NCI-H82 treated with DMSO at 0.1 percent for 48 hours (cell line): ENCODE measurements at regions not wholly inside any gene's neighbourhood (a gene's known extent, or its start where the extent isn't known, plus 50 kb on each side); places are given as distances from the start of the nearest gene placed in this dataset.
"Not testable (repeated sequence)": the region's sequence is repeated elsewhere in the genome, so short reads cannot be mapped to it uniquely, and the experiment has no call there.

Experiments
- DNase-seq: peaks from one replicate; lab custom pipeline; 2025; ENCODE audit not compliant: unreplicated experiment; lab: John Stamatoyannopoulos, UW

DNA sequence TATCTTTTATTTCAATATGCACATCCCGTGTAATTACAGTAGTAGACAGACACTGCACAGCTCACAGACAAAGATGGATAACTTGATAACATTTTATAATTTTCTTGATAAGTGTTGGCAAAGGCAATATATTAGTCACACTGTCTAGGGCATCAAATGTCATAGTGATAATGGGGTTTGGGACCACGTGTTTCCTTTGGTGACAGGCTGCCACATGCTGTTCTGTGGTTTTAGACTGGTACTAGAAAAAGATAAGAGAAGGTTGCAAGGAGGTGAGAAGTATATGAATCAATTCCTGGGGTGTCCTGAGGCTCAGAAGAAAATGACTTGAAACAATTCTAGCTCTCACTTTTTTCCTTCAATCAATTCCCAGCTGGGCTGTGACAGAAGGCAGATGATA lies 258.8 kb upstream of the CHD1 start:
- no peak for DNase-seq

DNA sequence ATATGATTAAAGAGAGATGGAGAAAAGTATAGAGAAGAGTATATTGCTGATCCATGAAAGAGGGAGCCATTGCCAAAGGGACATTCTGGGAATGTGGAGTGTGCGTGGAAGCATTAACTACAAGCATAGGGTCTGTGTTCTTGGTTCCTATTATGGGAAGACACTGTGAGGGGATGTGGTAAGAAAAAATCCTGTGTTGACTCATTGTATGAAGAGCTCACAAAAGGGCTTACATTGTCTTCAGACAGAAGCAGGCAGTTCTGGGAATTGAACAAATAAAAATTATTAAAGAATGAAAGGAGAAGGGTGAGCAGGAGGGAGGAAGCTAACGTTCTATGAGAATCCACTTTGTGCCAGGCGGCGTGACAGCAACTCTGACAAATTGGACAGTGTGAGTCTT lies 250.4 kb upstream of the CHD1 start:
- DNase-seq = no peak

DNA sequence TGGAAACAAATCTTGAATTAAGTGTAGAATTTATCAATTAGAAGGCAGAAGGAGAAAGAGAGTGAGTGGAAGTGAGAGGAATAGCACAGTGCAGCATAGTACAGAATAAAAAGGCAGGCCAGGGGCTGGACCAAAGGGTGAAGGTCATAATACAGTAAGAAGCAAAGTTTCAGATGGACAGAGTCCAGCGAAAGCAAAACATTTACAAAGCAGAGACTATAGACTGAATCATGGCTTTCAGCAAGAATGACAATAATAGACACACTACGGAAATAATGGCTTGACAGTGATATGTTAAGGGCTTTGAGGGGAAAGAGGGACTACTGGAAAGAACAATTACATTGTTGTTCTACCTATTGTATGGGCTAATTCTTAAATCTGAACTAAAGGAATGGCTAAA lies 249.0 kb upstream of the CHD1 start:
- DNase-seq = no peak

DNA sequence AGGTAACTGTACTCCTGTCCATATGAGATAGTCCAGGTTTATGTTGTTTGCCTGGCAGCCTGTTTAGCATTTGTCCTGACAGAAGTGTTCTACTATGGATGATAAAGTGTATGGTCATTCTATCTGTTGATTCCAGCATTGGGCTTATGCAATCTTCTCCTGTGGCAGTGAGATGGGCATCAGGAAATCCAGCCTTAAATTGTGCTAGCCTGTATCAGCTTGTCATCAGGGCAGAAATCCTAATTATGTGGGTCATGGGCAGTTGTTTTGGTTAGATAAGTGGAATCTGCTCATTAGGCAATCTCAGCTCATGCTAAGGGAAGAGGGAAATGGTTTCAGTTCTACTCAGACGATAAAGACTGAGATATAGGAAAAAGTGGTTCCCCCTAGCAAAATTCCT lies 247.4 kb upstream of the CHD1 start:
- no peak for DNase-seq

DNA sequence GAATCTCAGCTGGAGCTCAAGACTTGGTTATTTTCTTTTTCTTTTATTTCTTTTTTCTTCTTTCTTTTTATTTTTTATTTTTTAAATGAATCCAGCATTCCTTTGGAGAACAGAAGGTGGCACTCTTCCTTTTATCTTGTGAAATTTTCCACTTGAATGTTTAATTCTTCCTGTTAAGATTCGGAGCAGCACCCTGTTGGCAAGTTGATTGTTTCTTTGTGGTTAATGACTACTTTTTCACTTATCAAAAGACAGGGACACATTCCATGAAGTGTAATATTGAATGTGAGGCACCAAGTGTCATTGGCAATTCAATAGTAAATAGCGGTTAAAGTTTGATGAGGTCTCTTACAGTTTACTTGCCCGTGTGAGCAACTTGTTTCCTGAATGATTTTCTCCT lies 240.5 kb upstream of the CHD1 start:
- no peak for DNase-seq

DNA sequence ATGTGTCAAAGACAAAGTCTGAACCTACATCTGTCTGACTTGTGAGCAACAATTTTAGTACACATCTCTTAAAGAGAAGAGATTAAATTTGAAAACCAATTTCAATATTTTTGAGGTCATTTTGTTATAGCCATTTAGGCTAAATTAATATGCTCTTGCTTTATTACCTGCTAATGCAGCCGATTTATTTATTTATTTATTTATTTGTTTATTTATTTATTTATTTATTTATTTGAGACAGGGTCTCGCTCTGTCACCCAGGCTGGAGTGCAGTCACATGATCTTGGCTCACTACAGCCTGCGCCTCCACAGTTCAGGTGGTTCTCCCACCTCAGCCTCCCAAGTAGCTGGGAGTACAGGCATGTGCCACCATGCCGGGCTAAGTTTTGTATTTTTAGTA lies 232.7 kb upstream of the CHD1 start:
- not testable (repeated sequence) for DNase-seq

DNA sequence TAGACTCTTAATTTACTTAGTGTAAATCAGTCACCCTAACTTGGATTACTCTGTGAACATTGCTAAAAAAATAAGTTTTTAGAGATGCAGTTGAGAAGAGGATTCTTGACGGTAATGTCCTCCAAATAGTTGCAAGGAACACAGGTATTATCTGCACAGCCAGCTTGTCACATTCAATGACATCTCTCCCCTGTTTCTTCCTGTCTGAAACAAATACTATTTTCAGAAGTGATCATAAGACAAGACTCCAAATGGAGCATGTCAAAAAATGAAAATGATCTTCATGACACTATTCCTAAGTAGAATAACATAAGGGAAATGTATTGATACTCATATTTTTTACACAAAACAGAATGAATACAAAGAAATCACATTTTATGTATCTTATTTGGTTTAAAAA lies 227.9 kb upstream of the CHD1 start:
- DNase-seq = no peak

DNA sequence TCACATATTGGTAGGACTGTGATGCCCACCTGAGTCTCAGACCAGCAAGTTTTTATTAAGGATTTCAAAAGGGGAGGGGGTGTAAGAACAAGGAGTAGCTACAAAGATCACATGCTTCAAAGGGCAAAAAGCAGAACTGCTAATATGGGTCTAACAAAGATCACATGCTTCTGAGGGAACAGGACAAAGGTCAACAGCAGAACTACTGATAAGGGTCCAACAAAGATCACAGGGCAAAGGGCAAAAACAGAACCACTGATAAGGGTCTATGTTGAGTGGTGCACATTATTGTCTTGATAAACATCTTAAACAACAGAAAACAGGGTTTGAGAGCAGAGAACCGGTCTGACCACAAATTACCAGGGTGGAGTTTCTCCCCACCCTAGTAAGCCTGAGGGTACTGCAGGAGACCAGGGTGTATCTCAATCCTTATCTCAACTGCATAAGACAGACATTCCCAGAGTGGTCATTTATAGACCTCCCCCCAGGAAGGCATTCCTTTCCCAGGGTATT lies 214.5 kb upstream of the CHD1 start:
- DNase-seq = not testable (repeated sequence)

DNA sequence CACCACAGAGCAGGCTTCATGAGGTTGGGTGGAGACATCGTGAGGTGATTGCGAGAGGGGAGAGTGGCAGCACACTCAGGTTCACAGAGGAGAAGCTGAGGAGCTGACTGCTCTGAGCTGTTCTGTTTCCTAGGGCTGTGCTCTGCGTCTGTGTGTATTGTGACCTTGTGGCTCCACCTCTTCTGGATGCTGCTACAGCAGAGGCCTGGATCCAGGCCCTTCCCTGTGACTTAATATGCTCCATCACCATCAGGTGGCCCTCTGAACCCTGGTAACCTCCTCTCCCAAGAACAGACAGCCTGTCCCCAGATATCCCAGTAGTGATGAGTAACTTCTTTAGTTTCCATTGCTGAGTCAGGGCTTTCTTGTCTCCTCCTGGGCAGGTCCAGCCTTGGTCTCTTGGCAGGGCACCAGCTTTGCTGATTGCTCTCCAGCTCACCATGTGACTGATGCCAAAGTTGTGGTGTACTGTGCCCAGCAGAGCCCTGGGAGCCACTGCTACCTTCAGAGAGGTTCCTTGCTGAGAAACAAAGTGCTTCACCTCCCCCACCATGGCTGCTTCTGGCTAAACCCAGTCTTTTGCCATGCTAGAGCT lies 212.8 kb upstream of the CHD1 start:
- DNase-seq = no peak

DNA sequence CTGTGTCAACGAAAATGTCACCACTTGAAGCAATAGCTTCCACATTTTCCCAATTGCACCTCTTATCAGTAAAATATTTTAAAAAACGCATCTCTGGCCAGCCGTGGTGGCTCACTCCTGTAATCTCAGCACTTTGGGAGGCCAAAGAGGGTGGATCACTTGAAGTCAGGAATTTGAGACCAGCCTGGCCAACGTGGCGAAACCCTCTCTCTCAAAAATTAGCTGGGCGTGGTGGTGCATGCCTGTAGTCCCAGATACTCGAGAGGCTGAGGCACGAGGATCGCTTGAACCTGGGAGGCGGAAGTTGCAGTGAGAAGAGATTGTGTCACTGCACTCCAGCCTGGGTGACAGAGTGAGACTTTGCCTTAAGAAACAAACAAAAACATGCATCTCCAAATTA lies 210.1 kb upstream of the CHD1 start:
- DNase-seq = no peak

DNA sequence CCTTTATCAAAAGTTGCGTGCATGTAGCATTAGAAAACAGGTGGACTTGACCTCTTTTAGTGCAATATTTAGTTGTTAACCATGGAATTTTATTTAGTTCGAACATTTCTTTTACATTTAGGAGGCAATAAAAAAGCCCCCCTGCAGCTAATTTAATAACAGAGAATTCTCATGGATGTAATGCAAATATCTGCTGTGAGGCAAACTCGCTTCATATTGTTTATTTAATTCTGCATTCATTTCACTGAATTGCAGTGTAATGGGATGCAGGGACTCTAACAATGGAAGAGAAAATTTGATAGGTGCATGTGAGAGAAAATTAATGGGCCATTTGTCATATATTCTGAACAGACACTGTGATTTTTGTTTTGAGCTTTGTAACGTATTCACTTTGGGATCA lies 205.1 kb upstream of the CHD1 start:
- DNase-seq = no peak

DNA sequence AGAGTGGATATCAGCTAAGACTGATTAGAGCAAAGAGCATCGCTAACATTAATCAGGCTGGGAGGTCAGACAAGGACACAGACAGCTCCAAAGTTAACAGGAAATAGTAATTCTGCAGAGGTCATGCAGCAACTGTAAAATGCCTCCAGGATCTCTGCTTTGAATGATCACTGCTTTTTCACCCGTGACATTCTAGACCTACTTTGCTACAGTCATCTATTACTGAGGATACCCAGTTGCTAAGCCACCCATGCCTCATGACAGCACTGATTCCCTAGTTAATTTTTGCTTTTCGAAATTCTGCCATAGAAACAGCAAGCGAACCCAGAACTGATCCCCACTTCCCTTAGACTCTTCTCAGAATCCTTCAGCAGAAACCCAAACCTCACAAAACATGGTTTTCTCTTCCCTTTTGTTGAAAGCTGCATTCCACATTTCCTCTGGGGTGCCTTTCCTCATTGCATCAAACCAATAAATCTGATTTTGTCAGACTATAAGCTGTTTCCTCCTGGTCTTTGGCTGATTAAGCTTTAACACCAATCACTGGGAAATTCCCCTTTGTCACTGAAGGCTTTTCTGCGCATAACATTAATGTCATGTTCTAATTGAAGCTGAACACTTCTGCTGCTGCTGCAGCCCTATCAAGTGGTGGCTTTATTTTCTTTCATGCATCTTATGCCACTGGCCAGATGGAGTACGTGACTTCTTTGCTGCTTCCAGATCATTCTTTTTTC lies 201.1 kb upstream of the CHD1 start:
- DNase-seq = no peak

DNA sequence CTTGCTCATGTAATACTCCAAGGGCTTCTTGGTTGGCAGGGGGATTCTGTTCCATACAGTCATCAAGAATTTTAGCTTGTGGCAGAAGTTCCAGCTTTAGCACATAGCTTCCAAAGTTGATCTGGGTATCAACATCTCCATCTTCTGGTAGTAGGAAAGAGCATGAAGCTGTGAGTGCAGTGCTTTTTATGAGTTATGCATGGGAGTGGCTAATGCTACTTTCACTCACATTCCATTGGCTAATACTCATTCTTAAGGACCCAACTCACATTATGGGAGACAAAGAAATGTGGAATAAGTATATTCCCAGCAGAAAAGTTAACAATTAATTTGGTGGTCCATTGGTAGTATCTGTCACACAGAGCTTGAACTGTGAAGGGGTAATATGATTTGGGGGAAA lies 194.2 kb upstream of the CHD1 start:
- DNase-seq = no peak

DNA sequence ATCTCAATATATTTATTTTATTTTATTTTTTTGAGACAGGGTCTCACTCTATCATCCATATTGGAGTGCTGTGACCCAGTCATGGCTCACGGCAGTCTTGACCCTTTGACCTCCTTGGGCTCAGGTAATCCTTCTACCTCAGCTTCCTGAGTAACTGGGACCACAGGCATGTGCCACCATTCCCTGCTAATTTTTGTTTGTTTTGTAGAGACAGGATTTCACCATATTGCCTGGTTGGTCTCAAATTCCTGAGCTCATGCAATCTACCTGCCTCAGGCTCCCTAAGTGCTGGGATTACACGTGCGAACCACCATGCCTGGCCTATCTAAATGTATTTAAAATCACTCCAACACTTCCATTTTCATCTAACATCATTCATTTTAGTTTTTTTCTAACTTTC lies 190.5 kb upstream of the CHD1 start:
- DNase-seq = no peak

DNA sequence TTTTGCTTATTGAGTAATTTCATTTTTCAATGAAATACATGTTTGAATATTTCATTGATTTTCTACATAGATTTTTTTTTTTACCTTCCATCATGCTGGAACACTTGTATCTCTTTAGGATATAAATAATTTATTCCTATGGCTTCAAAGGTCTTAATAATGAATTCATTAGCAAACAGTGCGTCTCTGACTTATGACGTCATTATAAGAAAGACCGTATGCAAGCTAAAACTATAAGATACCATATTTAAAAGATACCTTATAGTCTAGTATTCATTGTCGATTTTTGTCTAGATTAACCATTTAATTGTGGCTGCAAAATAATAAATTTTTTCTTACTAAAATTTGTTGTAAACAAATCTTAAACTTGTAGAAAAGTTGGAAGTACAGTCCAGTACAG lies 187.7 kb upstream of the CHD1 start:
- no peak for DNase-seq

DNA sequence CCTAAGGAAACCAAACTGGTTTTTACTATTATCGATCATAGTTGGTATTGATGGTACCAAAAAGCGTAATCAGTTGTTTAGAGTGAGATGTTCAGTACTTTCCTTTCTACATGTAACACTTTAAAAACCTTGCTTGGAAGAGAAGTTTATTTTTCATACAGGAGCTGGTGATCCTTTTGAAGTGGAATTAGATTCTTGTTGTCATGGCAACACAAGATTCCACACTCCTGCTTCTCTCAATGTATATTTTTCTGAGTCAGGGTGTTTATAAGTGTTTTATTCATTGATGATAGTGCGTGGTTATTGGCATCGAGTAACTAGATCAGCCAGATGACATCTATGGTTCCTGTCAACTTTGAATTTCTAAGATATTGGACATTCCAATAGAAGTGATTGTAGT lies 181.1 kb upstream of the CHD1 start:
- no peak for DNase-seq

DNA sequence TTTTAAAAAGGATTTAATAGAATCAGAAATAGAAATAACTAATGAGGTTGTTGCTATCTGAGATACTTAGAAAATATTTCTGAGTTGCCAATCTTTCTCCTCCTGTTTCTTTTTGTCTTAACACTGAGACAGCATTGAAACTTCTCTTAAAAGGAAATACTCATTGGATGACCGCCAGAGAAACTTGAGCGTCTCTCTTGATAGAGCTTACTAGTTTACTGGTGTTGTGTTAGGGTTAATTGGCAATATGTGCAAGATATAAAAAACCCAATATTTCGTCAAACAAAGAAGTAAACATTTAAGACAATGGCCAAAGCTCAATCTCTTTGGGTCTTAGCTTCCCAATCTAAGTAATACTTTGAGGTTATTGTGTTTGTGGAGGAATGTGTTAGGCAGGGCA lies 176.4 kb upstream of the CHD1 start:
- DNase-seq = no peak

DNA sequence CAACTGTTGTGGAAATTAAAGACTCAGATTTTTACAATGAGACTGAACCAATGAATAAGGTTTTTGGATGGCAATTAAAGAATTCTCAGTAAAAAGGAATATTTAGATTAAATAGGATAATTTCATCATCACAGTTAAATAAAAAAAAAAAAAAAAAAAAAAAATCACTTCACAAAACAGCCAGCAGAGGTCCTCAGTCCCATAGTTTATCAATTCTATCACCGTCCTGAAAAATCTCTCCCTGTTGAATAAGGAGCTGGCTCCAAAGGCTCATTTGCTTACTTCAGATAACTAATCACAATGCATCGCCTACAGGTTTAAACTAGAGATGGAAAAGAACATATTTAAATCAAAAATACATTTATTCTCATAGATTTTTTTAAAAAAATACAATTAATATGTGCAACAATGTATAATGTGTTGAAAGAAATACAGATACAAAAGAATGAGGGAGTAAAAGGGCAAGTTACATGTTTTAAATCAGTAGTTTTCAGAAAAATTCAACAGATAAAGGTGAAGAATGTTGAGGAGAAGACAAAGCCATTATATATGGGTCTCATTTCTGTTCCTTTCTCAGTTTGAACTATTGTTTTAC lies 175.8 kb upstream of the CHD1 start:
- peak; percentile 9 for DNase-seq

DNA sequence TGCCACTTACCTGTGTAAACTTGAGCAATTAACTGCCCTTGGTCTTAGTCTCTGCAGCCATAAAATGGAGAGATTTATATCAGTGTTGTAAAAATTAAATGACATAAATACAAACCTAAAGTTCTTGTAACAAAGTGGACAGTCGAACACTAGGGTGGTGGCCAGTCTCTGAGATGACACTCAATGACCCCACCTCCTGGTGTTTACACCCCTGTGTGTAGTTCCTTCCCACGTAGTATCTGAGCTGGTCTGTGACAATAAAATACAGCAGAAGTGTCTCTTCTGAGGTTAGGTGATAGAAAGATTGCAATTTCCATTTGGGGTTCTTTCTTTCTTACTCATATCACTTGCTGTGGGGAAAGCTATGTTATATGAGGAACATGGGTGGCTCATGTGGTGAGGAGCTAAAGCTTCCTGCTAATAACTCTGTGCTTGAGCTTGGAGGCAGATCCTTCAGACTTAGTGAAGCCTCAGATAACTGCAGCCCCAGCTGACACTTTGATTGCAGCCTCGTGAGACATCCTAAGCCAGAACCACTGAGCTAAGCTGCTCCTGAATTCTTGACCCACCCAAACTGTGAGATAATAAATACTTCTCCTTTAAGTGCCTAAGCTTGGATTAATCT lies 173.4 kb upstream of the CHD1 start:
- no peak for DNase-seq

DNA sequence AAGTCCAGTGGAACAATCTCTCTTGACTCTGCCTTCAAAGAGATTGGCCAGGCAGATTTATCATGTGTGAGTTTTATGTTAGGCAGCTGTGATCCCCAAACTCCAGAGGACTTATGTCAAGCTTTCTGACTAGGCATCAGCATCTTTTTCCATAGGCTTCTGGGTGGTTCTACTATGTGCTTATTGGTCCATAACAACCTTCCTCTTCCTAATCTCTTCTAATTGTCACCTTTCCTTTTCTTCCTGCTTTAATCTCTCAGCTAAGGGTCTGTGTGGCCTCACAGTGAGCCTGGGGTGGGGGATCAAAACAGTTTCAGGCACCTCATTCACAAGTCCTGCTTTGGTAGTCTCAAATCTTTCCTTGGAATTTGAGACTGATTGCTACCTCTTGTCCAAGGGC lies 170.9 kb upstream of the CHD1 start:
- no peak for DNase-seq

DNA sequence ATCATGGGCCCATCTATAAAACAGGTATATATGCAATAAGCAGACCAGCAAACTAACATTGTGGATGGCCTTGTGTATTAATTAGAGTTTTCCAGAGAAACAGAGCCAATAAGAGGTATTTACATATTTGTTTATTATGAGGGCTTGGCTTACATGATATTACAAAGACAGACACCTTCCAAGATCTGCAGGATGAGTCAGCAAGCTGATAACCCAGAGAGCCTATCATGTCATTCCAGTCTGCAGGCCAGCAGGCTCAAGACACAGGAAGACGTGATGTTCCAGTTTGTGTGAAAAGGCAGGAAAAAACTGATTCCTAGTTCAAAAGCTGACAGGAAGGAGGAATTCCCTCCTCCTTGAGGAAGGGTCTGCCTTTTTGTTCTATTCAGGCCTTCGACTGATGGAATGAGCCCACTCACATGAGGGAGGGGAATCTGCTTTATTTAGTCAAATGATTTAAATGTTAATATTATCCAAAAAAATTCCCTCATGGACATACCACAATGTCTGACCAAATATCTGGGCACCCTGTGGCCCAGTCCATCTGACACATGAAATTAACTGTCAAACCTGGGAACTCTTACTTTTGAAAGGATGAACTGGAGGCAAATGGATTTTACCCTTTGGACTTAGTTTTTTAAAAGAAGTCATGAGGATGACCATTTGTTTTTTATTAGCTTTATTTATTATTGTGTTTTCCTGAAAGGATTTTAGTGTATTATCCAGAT lies 161.2 kb upstream of the CHD1 start:
- DNase-seq = no peak
